UCSD-AML1 (cell line): ENCODE measurements at regions not wholly inside any gene's neighbourhood (a gene's known extent, or its start where the extent isn't known, plus 50 kb on each side); places are given as distances from the start of the nearest gene placed in this dataset.
"Not testable (repeated sequence)": the region's sequence is repeated elsewhere in the genome, so short reads cannot be mapped to it uniquely, and the experiment has no call there.

Source experiments
- DNase-seq: peaks from one replicate; lab custom pipeline; 2025; ENCODE audit not compliant: unreplicated experiment; lab: John Stamatoyannopoulos, UW

GRCh38 chr2:111250448-111251030 lies 129.8 kb downstream of the BCL2L11 start:
- no peak for DNase-seq

GRCh38 chr2:111251711-111252110 lies 131.0 kb downstream of the BCL2L11 start:
- no peak for DNase-seq

- no peak for DNase-seq
These were observed 131.7 kb downstream of the BCL2L11 start for GRCh38 chr2:111252436-111252835.

- not testable (repeated sequence) for DNase-seq
These were observed 134.2 kb downstream of the BCL2L11 start for GRCh38 chr2:111254916-111255315.

- DNase-seq: not testable (repeated sequence)
These were observed 135.9 kb downstream of the BCL2L11 start for GRCh38 chr2:111256628-111257027.

- not testable (repeated sequence) for DNase-seq
These were observed 136.9 kb downstream of the BCL2L11 start for GRCh38 chr2:111257607-111258006.

- not testable (repeated sequence) for DNase-seq
These were observed 137.6 kb downstream of the BCL2L11 start for GRCh38 chr2:111258318-111258717.

- DNase-seq: not testable (repeated sequence)
These were observed 142.1 kb downstream of the BCL2L11 start for GRCh38 chr2:111262627-111263379.

- not testable (repeated sequence) for DNase-seq
These were observed 142.8 kb downstream of the BCL2L11 start for GRCh38 chr2:111263380-111264017.

GRCh38 chr2:111264956-111265355 lies 144.2 kb downstream of the BCL2L11 start:
- not testable (repeated sequence) for DNase-seq

GRCh38 chr2:111266556-111266955 lies 145.8 kb downstream of the BCL2L11 start:
- not testable (repeated sequence) for DNase-seq

GRCh38 chr2:111267038-111267437 lies 146.3 kb downstream of the BCL2L11 start:
- not testable (repeated sequence) for DNase-seq

GRCh38 chr2:111269761-111270323 lies 149.1 kb downstream of the BCL2L11 start:
- DNase-seq: not testable (repeated sequence)

GRCh38 chr2:111270569-111270968 lies 149.9 kb downstream of the BCL2L11 start:
- not testable (repeated sequence) for DNase-seq

- not testable (repeated sequence) for DNase-seq
These were observed 151.1 kb downstream of the BCL2L11 start for GRCh38 chr2:111271647-111272304.

- DNase-seq: not testable (repeated sequence)
These were observed 152.3 kb downstream of the BCL2L11 start for GRCh38 chr2:111273007-111273406.

- DNase-seq: not testable (repeated sequence)
These were observed 154.5 kb downstream of the BCL2L11 start for GRCh38 chr2:111275047-111275853.

GRCh38 chr2:111275854-111276171 lies 155.1 kb downstream of the BCL2L11 start:
- DNase-seq: not testable (repeated sequence)

GRCh38 chr2:111278133-111278532 lies 157.4 kb downstream of the BCL2L11 start:
- not testable (repeated sequence) for DNase-seq

- DNase-seq: not testable (repeated sequence)
These were observed 160.1 kb downstream of the BCL2L11 start for GRCh38 chr2:111280709-111281286.
